GM21825 (cell line): ENCODE measurements at regions not wholly inside any gene's neighbourhood (a gene's known extent, or its start where the extent isn't known, plus 50 kb on each side); places are given as distances from the start of the nearest gene placed in this dataset.

Experiments used
- ATAC-seq: cut with Tn5 transposase; IDR thresholded peaks from one replicate; pipeline ENCODE4 v1.9.1; 2021; ENCODE audit warnings: mild to moderate bottlenecking, moderate library complexity; ENCODE audit not compliant: unreplicated experiment

GRCh38 chr10:104574838-104575237, 66.3 kb upstream of the SORCS3 start:
- no peak for ATAC-seq

GRCh38 chr10:104576611-104577010, 64.5 kb upstream of the SORCS3 start:
- no peak for ATAC-seq

GRCh38 chr10:104577163-104577562, 63.9 kb upstream of the SORCS3 start:
- no peak for ATAC-seq

DNA sequence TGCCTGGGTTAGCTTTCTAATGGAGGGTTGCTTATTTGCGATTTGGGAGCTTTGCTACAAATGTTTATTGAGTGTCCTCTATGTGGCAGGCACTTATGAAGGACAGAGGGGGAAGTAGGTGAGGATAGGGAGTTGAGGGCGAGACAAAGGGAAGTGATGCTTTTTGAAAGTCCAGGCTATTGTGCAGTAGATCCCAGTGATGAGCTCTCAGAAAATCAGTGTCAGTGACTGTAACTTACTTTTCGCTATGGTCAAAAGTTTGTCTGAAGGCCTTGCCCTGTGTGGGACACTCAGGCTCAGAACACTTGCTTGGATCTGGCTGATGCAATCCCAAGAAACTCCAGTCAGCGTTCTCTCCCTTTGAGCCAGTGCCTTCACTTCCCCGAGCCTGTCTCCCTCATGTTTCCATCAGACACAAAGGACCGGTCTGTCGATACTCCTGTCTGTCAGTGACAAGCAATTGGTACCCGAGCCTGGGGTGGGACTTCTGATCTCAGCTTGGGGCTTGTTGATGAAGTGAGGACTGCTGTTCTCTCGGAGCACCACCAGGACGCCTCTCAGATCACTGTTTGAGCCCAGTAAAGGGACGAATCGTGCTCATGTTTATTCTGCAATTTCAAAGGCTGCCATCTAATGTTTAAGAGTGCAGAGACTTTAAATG, 63.1 kb upstream of the SORCS3 start:
- no peak for ATAC-seq

GRCh38 chr10:104578671-104579070, 62.4 kb upstream of the SORCS3 start:
- no peak for ATAC-seq

DNA sequence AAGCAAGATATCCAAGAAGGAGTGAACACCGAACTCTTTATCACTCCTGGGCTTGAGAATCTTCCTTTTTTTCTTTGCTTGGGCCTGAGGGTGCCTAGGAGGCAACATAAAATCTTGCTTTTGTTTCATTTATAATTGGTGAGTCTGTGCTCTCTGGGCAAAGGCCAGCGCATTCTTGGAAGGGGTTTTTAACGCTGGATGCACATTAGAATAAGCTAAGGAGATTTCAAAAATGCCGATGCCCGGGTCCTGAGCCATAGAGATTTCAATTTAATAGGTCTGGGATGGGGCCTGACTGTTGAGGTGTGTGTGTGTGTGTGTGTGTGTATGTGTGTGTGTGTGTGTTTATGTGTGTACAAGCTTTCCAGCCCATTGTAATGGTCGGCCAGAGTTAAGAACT, 62.0 kb upstream of the SORCS3 start:
- no peak for ATAC-seq

DNA sequence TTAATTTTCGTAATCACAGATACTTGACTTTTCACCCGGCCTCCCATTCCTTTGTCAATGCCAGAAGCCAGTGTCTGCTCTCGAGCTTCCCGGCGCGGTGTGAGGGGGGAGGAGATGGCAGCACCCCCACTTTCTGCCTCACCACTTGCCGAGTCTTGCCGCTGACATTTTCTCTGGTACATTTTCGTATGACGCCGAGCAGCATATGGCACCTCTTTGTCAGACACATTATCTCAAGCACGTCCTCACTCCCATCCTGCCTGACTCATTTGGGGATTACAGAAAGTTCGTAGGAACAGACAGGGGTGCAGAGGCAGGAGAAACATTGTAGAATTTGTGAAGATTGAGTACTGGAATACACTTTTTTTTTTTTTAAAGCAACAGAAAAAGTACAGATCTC, 60.8 kb upstream of the SORCS3 start:
- no peak for ATAC-seq

DNA sequence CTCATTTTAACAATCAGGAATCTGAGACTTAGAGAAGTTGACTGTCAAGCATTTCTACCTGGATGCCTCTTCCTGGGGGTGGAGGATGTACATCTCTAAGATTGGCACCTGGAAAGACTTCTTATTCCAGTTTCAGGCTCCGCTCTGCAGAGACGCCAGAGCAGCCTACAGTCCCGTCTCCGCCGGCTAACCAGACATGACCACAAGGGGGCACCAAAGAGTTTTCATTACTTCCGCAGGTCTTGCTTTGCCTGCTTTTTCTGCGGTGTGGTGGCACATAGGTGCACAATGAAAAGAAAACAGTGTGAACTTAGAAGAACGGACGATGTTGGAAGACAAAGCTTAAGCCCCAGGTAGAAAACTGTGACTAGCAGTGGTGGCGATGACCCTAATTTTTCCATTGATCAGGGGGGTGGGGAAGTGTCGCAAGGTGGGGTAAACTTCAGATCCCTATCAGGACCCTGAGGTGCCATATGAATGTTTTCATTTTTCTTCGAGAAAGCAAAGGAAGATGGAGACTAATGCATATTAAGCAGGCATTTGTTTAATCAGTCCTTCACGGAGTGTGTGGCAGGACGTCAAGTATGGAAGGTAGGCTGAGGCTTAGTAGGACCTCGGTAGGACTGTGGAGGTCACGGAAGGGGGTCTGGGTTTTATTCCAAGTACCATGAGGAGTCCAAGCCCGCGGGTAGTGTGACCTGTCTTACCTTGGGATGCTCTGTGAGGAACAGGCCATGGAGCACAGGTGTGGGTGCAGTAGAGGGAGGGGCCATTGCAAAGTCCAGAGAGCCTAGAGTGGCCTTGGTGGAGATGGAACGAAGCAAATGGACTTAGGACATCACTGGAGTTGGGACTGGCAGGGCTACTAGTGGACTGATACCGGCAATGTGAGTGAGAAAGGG, 60.1 kb upstream of the SORCS3 start:
- peak; percentile 68 for ATAC-seq

DNA sequence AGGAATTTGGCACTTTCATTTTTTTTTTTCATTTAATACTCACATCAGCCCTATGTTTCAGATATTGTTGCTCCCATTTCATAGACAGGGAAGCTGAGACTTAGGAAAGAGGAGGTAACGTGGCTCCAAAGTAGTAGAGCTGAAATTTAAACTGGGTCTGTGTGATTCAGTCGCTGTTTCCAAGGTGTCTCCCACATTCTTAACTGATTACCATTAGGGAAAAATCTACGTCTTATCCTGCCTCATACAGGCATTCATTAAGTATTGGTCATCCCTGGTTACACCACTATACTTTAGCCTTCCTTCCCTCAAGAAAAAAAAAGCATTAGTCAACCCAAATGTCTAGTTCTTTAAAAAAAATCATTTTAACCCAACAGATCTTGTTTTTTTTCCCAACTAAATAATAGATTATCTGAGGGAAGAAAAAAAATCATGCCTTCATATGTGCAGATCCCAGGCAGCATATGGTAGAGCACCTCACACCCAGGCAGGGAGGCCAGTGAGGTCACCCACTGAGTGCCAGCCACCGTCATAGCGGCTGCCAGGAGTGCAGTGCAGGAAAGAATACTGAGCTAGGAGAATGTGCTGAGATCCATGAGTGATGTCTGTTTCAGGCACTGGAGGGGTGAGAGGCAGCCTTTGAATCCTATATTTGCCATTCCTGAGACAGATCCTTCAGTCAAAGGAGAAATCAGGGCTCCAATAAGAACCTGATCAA, 59.0 kb upstream of the SORCS3 start:
- ATAC-seq = no peak

GRCh38 chr10:104582602-104582951, 58.5 kb upstream of the SORCS3 start:
- no peak for ATAC-seq

DNA sequence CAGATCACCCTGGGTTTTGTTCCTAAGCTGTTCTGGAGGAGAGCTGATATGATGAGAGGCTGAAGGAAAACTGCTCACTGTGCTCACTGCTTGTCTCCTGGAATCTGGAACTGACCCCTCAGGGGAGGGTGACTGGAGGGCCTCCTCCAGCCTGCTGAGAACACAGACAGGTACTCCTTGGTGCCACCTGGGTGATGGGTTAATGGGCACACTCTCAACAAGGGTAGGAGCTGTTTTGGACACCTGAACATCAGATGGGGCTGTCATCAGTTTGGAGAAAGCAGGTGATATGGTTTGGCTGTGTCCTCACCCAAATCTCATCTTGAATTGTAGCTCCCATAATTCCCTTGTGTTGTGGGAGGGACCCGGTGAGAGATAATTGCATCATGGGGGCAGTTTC, 58.1 kb upstream of the SORCS3 start:
- ATAC-seq = no peak

- no peak for ATAC-seq
Measured at GRCh38 chr10:104584541-104584940, 56.5 kb upstream of the SORCS3 start.

DNA sequence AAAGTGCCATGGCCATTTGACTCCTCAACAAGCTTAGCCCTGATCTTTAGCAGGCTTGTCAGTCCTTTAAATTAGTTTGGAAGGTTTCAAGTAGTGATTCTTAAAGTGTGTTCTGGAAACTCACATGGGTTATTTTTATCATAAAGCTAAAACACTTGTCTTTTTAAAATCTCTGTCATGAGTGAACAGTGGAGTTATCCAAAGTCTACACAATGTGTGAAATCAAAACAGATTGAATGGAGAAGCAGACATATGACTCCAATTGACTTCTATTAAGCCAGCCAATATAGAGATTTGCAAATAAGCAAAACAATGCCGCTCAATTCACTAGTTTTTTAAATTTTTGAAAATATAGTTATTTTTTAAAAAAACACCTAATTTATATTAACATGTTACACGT, 53.3 kb upstream of the SORCS3 start:
- ATAC-seq = no peak

DNA sequence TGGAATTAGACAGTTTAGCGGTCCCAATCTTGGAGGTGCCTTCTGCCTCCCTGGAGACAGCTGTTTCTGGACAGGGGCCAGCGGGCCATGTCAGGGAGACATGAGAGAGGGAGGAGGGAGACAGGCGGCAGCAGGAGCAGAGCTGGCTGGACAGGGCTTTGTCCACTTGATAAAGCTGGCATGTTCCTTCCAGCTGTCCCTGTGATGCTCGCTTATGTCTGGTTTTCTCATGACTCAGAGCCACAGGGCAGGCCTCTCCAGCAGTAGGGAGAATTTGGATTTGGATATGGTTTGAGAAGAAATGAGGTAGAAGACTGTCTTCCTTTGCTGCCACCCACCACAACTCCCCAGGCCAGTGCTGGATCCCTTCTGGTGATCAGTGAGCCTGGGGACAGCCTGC, 51.7 kb upstream of the SORCS3 start:
- ATAC-seq = no peak

GRCh38 chr10:104589871-104590270, 51.2 kb upstream of the SORCS3 start:
- ATAC-seq = no peak
